Stimulated activated CD4-positive, alpha-beta T cell treated with anti-CD3 and anti-CD28 coated beads, Interleukin-15, amount 100 ng/mL, for 24 hours (primary cell): ENCODE measurements at regions not wholly inside any gene's neighbourhood (a gene's known extent, or its start where the extent isn't known, plus 50 kb on each side); places are given as distances from the start of the nearest gene placed in this dataset.

Experiments used
- DNase-seq: peaks from one replicate; pipeline ENCODE4 v3.0.0-alpha.2; 2020

DNA sequence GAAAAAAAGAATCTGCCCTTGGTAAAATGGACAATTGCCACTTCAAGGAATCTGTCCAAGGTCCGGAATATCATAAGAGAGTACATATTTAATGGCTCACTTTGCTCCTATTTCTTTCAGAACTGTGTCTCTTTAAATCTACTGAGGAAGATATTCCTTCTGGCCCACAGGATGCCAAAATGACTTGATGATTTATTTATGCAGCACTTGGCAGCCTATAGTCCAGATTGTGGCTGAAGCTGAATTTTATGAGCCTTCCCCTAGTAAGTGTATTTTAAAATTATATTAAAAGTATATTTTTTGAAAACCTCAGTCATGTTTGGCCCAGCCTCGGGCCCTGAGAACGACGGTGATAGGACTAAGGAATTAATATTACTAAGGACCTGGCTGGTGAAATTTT lies 465.1 kb upstream of the HNRNPA3 start:
- no peak for DNase-seq

DNA sequence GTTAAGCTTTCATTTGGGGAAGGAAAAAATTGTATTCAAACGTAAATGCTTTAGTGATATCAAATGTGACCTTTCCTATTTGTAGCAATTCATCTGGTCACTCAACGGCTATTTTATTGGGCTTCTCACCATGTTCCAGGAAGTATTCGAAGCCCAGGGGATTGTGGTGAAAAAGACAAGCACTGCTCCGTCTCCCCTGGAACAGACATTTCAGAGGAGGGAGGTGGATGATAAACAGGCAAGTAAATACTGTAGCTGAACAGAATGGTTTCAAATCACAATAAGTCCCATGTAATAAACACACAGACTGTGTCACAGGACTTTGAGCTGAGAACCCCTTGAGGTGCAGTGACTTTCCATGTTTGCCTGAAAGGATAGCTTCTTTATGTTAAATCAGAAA lies 464.7 kb upstream of the HNRNPA3 start:
- no peak for DNase-seq

DNA sequence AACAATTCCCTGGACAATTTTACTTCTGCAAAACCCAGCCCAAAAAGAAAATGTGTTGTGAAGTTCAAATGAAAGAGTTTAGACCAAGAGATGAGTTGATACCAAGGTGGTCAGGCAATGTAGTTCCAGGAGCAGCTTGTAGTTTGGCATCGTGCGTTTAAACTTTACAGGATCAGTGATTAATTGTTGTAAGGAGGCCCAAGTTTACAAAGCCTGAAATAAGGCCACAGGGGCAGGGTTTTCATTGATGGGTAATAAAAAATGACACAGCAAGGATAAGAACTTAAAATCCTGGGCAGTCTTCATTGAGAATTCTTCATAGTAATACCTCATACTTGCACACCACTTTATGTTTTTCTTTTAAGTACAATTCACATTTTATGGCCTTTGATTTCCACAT lies 463.9 kb upstream of the HNRNPA3 start:
- no peak for DNase-seq

GRCh38 chr2:176751314-176752227 lies 461.0 kb upstream of the HNRNPA3 start:
- DNase-seq = no peak

- DNase-seq = no peak
These were observed 460.3 kb upstream of the HNRNPA3 start for GRCh38 chr2:176752295-176752694.

- DNase-seq = no peak
These were observed 459.4 kb upstream of the HNRNPA3 start for GRCh38 chr2:176753205-176753604.

- DNase-seq = no peak
These were observed 458.7 kb upstream of the HNRNPA3 start for GRCh38 chr2:176753752-176754474.

DNA sequence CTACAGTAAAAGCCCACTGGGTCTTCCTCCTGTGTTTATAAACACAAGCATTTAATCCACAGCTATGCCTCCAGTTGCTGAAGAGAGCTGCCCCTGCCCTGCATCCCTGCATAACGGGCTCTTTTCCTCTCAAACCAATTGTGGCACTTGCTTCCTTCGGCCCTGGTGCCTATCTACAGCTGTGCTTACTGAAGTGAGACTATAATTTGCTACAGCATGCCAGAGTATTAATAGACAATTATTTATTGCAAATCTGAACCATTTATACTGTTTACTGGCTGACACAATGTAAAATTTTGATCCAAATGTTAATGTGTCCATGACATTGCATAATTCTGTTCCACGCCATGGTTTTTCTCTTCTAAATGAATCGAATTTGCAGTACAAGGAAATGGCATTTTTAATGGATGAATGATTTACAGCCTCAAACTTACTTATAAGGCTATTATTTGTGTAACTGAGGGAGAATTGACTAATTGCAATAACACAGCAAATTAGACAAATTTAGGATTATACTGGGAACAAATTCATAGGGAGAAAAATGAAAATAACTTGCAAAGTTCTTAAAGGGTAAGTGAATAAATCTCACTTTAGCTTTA lies 457.0 kb upstream of the HNRNPA3 start:
- no peak for DNase-seq

DNA sequence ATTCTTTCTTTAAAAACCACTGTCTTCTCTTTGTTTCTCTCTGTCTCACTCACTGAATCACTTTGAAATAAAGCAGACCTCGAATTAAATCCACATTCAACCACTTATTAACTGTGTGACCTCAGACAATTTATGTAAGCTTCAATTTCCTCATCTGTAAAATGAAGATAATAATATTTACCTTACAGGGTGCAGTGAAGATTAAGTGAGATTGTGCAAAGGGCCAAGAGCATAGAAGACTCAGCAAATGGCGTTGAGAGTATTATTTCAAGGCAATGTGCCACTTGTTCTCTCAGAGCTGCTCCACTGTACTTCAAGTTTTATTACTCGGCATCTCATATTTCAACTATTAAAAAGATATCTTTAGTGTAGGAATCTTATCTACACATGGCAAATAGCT lies 454.2 kb upstream of the HNRNPA3 start:
- DNase-seq = no peak

GRCh38 chr2:176760439-176760838 lies 452.2 kb upstream of the HNRNPA3 start:
- no peak for DNase-seq

- no peak for DNase-seq
These were observed 449.5 kb upstream of the HNRNPA3 start for GRCh38 chr2:176763130-176763529.

DNA sequence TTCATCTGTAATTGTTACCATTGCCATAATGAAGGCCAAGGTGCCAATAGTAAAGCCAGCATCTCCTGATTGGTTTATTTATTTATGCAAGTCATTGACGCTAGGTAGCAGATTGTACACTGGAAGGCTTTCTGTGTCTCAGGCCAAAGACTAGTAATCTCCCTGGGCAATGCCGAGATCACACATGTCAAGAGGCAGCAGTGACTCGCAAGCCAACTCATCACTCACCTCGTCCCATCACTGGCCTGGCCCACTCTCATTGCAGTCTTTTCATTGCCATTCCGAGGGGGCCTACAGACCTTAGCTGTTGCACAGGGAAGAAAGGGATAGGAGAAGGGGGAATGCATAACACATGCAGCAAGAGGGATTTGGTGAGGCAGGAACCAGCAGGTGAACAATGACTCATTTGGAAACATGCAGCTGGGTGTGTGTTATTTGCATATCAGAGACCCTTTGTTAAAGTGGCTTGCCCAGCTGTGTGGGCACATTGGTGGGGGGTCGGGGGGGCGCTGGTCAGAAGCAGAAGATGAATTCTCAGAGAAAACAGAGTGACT lies 448.7 kb upstream of the HNRNPA3 start:
- no peak for DNase-seq

DNA sequence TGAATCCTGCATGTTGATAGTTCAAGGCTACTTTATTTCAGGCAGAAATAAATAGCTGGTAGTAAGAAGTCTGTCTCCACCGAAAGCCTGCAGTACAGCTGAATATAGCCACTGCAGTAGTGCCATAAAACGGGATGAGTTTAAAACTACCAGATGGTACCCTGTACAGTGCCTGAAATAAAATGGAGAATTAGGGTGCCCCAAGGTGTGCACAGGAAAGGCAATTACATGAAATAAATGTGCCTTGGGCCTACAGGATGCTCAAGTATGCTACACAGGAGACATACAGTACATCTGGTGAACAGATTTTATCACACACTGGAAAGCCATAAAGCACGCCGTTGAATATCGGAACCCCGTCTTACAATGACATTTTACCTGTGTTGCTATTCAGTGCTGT lies 447.7 kb upstream of the HNRNPA3 start:
- no peak for DNase-seq

DNA sequence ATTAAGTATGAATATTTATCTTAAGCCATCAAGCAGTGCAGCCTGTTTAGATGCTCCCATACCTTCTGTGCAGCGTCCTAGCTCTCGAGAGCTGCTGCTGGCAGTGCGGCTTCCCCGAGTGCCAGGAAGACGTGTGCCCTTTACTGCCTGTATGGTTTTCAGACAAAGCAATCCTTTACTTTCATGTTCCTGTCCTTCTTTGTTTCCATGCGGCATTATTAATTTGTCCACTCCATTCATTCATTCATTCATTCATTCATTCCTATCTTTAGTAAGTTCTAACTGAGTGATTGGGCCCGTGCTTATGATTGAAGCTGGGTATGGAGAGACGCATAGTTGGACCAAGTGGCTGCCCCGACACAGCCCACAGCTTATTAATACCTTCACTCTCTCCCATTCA lies 446.6 kb upstream of the HNRNPA3 start:
- DNase-seq = no peak

GRCh38 chr2:176768185-176768584 lies 444.4 kb upstream of the HNRNPA3 start:
- DNase-seq = no peak

GRCh38 chr2:176769021-176769420 lies 443.6 kb upstream of the HNRNPA3 start:
- DNase-seq = no peak

DNA sequence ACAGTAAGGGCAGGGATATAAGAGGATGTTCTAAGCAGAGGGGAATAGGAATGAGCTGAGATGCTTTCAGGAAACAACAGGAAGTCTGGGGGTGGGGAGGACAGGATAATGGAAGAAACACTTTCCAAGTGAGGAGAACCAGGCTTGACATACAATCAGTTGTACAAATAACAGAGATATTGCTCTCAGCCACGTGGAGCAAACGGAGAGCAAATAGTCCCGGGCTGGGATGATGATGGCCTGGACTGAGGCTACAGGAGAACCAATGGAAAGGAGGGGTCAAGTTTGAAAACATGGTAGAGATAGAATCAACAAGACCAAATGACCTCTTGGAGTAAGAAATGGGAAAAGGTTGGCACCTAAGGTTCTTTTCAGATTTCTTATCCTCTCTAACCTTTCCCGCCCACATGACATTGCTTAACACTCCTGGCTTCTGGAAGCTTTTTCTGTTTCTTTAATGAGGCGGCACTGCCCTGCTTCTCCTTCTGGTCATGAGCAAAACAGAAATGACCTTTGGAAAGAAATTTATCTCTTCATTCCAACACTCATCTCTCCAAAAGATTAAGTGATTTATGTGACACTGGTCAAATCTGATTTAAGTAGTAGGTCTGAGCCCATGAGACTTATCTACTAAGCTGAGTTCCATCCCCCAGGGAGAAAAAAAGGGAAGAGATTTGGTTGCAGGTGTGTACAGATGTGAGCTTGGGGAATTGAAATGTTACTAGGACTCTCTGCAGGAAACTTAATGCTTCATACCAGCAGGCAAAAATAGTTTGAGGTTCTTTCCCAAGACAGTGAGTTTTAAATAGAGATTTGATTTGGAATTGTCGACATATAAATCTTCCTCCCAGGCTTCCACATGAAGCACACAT lies 442.9 kb upstream of the HNRNPA3 start:
- DNase-seq = no peak

DNA sequence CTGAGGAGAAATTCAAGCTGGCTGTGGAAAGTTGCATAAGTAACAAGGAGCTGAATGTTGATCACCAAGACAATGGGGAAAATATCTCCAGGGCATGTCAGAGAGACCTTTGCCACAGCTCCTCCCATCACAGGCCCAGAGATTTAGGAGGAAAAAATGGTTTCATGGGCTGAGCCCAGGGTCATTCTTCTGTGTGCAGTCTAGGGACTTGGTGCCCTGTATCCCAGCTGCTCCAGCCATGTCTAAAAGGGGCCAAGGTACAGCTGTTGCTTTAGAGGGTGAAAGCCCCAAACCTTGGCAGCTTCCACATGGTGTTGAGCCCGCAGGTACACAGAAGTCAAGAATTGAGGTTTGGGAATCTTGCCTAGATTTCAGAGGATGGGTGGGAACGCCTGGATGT lies 439.8 kb upstream of the HNRNPA3 start:
- DNase-seq = no peak

DNA sequence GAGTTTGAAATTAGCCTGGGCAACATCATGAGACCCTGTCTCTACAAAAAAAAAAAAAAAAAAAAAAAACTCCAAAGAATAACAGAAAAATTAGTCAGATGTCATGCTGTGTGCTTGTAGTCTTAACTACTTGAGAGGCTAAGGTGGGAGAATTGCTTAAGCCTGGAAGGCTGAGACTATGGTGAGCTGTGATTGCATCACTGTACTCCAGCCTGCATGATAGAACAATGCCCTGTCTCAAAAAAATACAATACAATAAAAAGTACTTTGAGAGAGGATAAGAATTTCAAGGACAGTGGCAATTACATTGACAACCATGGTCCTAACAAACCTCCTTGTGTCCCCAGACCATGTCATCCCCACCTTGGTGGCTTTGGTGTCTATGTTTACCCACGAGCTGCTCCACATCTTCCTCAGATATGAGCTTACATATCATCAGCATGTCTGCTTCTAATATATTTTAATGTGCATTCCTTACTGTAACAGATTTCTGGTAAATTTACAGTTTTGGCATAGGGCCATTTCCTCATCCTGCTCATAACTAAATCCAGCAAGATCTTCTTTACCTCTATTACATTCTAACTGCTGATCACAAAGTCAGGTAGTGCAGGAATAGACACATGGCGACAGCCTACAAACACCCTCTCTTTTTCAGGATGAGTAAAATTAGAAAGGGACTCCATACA lies 437.7 kb upstream of the HNRNPA3 start:
- DNase-seq = no peak

GRCh38 chr2:176777262-176777661 lies 435.3 kb upstream of the HNRNPA3 start:
- no peak for DNase-seq

DNA sequence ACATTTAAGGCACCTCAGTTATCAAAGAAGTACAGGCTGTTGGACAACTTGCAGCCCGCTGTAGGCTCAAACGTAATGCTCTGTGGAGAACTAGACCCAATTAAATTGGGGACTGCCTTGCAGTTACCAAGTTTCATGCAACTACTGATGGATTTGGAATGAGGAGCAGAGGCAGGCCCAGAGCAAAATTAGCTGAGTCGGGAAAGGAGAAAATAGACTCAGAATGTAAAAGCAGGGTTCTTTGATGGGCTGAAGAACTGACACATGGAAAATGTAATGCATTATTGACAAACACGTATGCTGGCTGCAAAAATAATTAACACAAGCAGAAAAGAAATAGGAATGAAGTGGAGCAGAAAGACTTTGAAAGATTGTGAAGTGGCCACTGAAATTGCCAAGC lies 432.7 kb upstream of the HNRNPA3 start:
- no peak for DNase-seq

GRCh38 chr2:176780348-176780747 lies 432.2 kb upstream of the HNRNPA3 start:
- DNase-seq = no peak
